NCI-H446 treated with DMSO at 0.1 percent for 48 hours (cell line): ENCODE measurements at regions not wholly inside any gene's neighbourhood (a gene's known extent, or its start where the extent isn't known, plus 50 kb on each side); places are given as distances from the start of the nearest gene placed in this dataset.

Experiments used
- DNase-seq: peaks from one replicate; lab custom pipeline; 2025; lab: John Stamatoyannopoulos, UW

DNA sequence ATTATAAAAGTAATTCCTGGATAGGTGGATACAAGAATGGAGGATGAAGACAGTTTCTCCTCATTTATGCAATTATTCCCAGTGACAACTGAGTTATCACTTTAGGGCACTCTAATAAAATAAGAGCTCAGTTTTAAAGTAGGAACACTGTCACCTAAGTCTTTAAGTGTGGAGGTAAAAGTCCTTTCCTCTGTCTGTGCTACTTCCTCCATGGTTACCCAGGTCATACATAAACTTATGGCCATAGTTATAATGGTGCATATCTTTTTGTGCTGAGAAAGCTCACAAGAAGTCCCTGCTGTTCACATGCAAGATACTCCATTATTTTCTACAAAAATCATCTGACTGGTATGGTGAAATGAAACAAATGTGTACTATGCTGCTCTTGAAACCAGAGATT is 1093.6 kb downstream of the IGSF11 start:
- DNase-seq: no peak

DNA sequence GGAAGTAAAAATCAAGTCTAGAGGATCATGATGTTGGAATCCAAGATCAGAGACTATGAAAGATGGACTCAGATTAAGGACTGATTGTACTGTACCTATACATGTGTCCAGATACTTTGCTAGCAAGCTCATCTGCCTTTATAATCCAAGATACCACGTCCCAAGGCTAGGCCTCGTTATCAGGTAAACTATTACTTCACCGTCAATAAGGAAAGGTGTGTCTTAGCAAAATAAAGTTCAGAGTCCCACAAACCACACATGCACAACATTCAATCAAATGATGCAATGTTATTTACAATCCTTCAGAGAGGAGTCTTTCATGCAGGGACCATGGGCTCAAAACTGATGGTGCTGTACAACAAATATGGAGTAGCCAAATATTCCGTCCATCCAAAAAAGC is 1092.9 kb downstream of the IGSF11 start:
- no peak for DNase-seq

DNA sequence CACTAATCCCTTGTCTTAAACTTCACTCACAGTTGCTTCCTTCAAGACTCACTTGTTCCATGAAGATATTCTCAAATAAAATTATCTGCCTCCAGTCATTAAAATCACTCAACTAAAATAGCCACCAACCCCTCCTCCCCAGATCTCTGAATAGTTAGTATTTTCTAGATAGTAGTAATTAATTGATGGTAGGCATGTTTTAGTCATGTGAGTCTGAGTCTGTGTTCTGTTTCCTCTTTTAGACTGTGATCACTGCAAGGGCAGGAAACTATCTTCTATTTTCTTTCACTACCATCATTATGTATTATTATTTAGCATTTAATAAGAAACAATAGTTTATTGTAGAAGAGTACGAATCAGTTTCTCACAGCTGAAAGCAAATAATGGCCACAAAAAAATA is 1080.5 kb downstream of the IGSF11 start:
- no peak for DNase-seq

DNA sequence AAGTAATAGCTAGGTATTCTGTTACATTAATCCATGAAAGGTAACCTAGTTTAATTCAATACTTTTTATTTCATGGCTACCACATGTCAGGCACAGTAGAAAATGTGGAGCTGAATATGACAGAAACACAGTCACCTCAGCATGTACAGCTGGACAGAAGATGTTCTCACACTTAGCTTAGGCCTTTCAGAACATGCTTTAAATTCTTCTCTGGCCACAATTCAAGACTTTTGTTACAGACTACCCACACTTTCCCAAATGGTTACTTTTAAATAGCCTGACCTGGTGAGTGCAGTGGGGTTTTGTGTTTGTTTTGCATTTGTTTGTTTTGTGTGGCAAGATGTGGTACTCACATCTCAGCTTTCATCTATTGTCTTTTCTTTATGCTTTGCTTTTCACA is 1079.5 kb downstream of the IGSF11 start:
- DNase-seq: no peak

DNA sequence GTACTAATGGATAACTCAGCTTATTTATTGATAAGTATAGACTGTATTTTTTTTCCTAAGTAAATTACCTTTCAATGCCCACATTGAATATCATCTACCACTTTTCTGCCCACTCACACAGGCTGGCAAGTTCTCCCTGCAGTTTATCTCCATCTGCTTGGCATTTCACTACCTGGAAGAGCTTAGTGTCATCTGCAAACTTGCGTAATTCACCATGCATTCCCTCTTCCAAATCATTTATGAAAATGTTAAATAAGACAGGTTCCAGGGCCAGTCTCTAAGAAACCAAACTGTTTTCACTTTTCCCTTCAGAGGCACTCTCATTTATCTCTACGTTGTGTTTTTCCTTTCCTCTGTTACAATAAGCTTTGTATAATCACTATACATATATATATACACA is 1076.6 kb downstream of the IGSF11 start:
- no peak for DNase-seq

DNA sequence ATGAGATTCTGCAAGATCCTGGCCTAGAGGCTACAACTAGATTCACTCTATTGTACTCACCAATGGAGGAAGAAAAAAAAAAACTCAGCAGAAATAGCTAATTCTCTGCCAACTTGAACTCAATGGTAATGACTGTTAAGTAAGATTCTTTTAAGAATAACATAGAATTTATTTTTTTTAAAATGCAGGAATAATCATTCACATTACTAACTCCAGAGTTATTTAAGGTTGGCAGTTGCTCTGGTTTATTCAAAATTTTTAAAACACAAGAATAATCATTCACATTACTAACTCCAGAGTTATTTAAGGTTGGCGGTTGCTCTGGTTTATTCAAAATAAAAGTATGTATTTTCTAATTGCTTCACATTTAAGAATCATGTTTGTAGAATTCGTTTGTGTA is 1071.9 kb downstream of the IGSF11 start:
- no peak for DNase-seq

DNA sequence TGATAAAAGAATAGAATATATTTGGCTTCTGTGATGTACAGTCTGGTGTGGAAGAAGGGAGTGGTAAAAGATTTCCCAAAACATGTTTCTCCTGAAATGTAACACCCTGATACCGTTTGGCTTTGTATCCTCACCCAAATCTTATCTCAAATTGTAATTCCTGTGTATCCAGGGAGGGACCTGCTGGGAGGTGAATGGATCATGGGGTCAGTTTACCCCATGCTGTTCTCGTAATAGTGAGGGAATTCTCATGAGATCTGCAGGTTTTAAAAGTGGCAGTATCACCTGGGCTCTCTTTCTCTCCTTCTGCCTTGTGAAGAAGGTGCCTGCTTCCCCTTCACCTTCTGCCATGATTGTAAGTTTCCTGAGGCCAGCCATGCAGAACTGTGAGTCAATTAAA is 1070.8 kb downstream of the IGSF11 start:
- DNase-seq: no peak

DNA sequence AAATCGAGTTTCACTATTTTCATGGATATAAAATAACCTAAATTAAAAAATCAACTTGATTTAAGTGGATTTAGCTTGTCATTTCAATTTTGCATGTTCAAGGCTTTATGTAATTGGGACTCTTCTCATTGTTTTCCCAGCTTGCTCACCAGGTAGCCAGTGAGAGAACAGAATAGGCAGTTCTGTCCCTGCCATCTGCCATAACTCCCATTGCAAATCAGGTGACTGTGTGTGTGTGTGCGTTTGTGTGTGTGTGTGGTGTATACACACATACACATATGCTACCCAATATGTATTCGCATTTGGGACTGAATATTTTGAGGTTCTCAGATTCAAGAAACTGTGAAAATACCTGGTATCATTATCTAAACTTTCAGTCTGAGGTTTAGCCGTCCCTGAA is 1069.8 kb downstream of the IGSF11 start:
- DNase-seq: no peak

DNA sequence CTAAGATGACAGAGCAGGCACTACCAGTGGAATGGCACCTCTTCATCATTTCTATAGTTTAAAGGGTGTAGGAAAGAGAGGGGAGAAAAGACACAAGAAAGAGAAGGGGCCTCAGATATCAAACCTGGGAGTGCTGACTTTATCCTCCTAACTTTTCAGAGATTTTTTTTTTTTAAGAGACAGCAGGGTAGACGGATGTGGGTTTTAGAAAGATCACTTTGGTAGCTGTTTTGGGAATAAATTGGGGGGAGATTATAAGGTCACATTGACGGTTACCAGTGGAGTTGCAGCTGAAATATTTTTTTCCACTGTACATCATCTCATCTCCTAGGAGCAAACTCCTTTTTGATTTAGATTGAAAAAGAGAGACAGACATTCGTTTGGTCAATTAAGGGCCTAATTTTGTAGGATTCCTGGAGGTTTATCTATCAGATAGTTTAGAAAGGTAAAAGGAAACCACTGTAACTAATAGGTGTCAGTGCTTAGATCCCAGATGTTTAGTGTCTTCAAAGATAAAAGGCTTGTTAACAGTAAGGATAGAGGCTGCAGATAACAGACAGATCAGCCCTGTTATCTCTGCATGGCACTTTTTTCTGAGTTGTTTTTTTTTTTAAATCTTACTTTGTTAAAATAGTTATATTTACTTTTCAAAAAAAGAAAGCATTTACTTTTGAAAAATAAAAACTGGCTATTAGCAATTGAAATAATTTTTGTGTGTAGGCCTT is 1057.0 kb downstream of the IGSF11 start:
- no peak for DNase-seq

DNA sequence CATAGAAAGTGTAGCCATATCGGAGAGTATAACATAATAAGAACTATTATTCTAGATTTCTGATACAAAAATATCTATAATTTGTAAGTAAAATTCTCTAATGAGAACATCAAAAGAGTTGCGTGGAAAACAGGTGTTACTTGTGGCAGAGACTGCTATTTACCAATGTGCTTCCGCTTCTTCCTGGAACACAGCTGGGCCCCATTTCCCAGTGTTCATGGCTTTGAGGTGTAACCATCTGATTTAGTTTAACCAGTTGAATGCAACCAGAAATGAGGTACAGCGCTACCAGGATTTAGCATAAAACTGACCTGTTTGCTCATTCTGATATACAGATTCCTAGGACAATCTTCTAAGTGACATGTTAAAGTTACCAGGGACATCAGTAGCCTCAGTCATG is 1055.2 kb downstream of the IGSF11 start:
- DNase-seq: no peak

DNA sequence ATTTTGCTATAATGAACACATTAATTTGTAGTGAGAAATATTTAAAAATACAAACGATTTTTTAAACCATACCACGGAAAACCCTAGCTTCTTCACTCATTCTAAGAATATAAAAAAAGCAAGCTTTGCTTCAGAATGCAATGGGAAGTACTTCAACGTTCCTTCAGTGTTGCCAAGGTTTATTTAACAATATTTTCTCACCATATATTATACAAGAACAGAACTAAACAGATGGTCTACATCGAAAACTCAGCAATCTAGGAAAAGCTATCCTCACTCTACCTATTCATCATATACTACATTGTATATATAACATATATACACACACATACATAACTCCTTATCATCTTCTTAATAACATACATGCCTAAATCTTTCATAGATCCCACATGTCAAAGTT is 1047.4 kb downstream of the IGSF11 start:
- DNase-seq: no peak

DNA sequence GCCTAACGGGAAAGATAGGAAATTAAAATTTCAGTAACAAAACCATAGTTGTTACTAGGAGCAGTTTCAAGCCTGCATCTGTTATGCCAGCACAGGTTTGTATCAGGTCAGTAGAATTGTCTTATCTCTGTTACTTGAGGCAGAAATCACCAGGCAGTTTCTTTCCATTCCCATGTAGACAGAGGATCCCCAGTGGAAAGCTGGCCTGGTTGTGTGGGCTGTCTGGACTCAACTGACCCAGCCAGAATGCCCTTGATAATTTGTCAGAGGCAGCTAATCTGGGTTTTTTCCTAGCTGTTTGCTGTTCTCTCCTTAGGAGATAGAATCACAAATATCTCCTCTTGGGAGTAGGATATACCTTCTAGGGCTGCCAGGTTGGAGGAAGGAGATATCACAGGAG is 1044.7 kb downstream of the IGSF11 start:
- no peak for DNase-seq

DNA sequence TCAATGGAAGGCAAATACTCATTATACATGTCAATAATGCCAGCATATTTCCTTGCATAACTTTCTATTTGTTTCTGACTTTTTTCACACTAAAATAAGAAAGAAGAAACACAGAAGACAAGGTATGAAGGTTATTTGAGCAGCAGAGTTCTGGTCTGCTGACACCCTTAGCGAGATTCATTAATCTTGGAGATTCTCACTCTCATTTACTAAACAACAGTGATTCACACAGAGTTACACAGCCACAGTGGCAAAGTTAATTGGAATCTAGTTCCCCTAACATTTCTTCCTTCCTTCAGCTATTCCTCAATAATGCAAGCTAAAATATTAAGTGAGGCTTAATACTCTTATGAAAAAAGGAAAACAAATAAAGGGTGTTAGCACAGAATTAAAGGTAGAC is 1044.0 kb downstream of the IGSF11 start:
- no peak for DNase-seq

DNA sequence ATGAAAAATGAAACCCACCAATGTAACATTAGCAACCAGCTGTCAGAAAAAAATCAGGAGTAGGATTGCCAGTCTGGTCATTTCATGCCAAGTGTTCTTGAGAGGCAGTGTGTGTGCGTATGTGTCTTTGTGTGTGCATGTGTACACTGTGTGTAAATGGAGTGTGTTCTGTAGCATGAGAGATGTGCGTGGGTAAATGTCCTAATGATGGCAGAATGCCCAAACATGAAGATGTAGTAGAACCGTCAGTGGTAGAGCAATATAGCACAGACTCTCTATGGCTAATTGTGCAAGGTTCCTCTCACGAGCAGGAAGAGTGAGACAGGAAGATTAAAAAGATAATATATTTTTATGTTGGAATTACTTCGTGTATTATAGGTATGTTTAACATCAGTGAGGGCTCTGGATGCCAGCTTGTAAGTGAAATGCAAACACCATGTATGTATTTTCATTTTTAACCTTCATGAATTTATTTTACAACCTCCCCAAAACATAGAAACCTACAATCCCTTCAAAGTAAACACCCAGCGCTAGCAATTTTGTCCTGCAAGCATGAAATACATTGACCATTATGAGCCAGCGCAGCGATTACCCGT is 1038.7 kb downstream of the IGSF11 start:
- DNase-seq: peak; percentile 12

DNA sequence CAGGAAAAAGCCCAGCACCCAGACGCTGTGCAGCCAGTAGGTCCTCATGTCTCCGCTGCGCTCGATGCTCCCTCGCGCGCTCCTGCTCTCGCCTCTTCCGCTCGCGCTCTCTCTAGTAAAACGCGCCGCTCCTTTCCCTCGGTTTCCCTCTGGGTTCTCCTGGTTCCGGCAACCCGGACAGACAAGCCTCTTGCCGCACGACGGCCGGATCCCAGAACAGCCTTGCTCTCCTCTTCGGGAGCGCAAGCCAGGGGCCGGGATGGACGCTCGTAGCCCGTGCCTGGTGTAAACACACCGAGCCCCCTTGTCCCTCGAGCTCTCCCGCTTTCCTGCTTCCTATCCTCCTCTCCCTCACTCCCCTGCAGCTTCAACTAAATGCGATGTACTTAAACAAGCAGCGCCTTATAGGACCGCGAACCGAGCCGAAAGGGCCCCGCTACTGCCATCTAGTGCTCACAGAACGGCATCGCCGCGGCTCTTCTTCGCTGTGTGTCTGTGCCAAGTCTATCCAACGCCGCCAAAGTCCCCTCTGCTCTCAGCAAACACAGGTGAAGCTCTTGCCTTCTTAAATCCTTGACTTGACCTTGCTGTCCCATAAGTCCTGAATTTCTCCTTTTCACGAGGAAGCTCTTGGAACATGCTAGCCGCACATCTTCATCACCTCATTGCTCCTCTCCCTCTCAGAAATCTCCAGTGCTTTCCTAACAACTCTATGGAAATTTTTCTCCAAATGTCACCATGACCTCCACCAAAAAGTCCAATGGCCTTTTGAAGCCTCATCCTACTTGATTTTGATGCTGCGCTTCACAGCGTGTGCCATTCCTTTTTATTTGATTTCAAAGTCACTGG is 1037.2 kb downstream of the IGSF11 start:
- DNase-seq: peak; percentile 83

DNA sequence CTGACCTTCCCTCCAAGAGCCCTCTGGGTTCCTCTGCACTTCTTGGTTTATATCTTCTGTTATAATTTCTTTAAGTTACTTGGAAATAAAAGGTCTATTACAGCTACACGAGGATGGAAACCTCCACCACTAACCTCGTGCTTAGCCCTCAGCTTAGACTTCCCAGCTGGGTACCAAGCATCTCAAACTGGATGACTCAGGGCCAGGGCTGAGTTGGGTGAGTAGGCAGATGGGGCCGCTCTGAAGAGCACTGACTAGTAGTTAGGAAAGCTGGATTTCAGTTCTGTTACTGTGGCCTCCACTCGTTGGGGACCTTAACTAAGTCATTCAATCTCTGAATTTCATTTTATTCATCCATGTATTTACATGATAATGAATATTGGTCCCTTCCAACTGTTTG is 1036.6 kb downstream of the IGSF11 start:
- peak; percentile 34 for DNase-seq

DNA sequence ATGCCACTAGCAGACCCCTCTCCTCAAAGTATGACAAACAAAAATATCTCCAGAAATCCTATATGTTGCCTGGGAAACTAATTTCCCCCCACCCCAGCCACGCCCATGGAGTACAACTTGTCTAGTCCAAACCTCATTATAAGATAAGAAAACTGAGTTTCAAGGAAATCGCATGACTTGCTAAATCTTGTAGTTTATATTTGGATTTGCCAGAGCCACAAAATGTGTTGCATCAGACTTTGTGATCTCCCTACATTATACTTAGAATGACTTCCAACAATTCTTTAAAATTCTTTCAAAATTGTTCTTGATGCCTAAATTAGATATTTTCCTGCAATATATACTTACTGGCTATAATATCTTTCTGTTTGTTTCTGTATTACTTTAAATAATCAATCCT is 1034.4 kb downstream of the IGSF11 start:
- DNase-seq: no peak

DNA sequence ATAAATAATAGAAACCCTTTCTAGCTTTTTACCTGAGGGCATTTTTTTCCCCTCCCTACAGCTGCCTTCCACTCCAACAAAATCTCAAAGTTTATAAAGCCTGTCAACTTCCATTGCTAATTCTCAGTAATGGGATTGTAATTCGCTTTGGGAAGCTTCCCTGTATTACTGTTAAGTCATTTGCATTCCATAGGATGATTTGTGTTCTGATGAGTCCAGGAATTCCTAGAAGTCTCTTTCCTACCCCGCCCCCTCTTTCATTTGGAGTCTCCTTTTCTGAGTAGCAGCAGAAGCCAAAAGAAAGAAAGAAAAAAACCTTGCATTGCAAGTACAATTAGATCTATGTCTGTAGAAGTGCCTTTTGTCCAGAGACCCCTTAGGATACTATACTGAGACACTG is 1033.3 kb downstream of the IGSF11 start:
- no peak for DNase-seq

DNA sequence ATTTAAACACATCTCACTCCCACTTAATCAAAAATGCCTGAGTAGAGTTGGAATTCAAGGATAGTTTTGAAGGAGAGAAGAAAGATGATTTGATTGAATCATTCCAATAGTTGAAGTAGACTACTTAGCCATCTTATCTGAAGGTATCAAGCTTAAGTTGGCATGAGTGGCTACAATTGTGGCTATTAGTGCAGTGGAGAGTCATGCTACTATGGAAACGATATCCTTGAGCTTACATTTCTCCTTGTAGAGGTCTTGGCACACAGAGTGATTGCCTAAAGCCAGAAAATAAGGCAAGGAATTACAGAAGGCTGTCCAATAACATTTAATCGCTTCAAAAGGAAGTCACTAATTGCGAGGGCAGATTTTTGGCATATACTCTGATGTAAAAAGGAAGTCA is 1022.7 kb downstream of the IGSF11 start:
- DNase-seq: no peak

DNA sequence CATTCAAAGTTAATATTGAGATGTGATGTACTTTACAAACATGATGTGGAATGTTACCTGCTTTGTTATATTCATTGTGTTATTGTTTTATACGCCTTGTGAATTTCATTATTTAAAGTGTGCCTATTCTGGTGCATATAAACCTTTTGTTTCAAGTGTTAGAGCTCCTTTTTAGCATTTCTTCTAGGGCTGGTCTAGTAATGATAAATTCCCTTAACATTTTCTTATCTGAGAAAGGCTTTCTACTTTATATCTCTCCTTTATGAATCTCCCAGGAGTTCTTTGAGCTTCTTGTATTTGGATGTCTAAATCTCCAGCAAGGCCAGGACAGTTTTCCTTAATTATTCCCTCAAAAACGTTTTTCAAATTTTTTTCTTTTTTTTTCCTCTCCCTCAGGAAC is 1005.6 kb downstream of the IGSF11 start:
- DNase-seq: no peak

DNA sequence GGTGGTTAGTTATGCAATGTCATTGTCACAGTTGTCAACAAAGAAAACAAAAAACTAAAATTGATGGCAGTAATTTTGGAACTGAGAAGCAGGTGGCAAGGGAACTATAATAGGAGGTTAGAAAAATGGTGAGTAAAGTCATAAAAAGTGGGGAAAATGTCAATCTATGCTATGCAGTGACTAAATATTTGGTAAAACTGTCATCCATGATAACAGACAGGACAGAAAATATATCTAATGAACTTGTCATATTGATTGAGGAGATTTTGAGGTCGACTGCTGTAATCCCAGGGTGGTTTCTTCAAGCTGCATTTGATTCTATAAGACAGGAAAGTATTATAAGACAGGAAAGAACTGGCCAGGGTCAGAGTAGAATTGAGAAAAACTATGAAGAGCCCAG is 998.4 kb downstream of the IGSF11 start:
- DNase-seq: no peak

DNA sequence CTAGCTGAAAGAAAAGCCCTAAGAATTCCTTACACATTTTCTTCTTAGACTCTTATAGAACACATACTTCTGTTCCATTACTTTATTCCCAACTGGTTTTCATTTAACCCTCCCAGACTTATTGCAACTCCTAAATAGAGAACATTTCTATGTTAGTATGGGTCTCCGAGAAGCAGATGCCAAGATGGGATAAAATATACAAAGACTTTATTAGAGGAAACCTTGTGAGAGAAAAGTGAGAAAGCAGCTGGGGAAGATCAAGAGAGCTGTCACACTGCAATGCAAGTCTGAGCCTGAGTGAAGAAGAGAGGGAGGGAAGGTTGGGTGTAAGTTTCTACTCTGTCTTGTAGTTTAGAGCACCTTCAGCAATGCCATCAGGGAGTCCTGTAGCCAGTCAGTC is 979.3 kb downstream of the IGSF11 start:
- no peak for DNase-seq

DNA sequence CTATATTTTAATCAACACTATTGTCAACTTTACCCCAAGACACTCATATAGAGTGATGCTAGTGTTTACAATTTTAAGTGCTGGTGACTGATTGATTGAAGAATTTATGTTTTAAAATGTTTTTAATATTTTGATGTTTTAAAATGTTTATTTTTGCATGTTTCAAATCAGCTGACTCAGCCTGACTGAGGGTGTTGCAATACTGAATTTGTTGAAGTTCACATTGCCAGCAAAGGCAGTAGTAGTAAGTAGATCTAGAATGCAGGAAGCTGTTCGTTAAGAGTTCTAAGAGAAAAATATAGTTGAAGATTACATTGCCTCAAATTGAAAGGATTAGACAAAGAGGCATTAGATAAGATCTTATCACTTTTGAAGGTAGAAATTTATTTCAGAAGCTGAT is 977.6 kb downstream of the IGSF11 start:
- DNase-seq: no peak
